ENCODE measurements at regions not wholly inside any gene's neighbourhood (a gene's known extent, or its start where the extent isn't known, plus 50 kb on each side); places are given as distances from the start of the nearest gene placed in this dataset.

GRCh38 chrX:42128587-42128986 is 205.2 kb upstream of the CASK start:
- WGBS, result 61% methylated on average over 4 of the region's 4 CpGs
- no peak overlapping the region for H3K4me3 ChIP-seq
- no peaks in the 10 kb centered on the region for H3K27me3 ChIP-seq
- no peak for DNase-seq (ENCODE audit: low spot score in 2 of 2)
- no peaks in the 10 kb centered on the region for H3K9me3 ChIP-seq
- no peaks in the 10 kb centered on the region for H3K36me3 ChIP-seq
- H3K4me1 ChIP-seq, result no peaks in the 10 kb centered on the region
- TF ChIP-seq POLR2A (IDR thresholded peaks at IDR 0.05) (no peak), CTCF (IDR thresholded peaks at IDR 0.05) (no peak), EP300 (IDR thresholded peaks at IDR 0.05) (no peak), POLR2AphosphoS5 (IDR thresholded peaks at IDR 0.05) (no peak)
- no peak overlapping the region for H3K27ac ChIP-seq

GRCh38 chrX:42128020-42128419 is 204.7 kb upstream of the CASK start:
- H3K27me3 ChIP-seq, result no peaks in the 10 kb centered on the region
- no peak for DNase-seq (ENCODE audit: low spot score in 2 of 2)
- H3K4me1 ChIP-seq, result no peaks in the 10 kb centered on the region
- H3K4me3 ChIP-seq, result no peak overlapping the region
- no peaks in the 10 kb centered on the region for H3K36me3 ChIP-seq
- TF ChIP-seq POLR2A (IDR thresholded peaks at IDR 0.05) (no peak), CTCF (IDR thresholded peaks at IDR 0.05) (no peak), EP300 (IDR thresholded peaks at IDR 0.05) (no peak), POLR2AphosphoS5 (IDR thresholded peaks at IDR 0.05) (no peak)
- WGBS, result 79% methylated on average over 2 of the region's 2 CpGs
- no peaks in the 10 kb centered on the region for H3K9me3 ChIP-seq
- no peak overlapping the region for H3K27ac ChIP-seq

GRCh38 chrX:42127563-42127962 is 204.2 kb upstream of the CASK start:
- TF ChIP-seq POLR2AphosphoS5 (IDR thresholded peaks at IDR 0.05) (no peak), POLR2A (IDR thresholded peaks at IDR 0.05) (no peak), EP300 (IDR thresholded peaks at IDR 0.05) (no peak), CTCF (IDR thresholded peaks at IDR 0.05) (no peak)
- DNase-seq (ENCODE audit: low spot score in 2 of 2), result no peak

GRCh38 chrX:42123369-42123768 is 200.0 kb upstream of the CASK start:
- 68% methylated on average over 4 of the region's 4 CpGs for WGBS
- TF ChIP-seq CTCF (IDR thresholded peaks at IDR 0.05) (no peak), POLR2AphosphoS5 (IDR thresholded peaks at IDR 0.05) (no peak), EP300 (IDR thresholded peaks at IDR 0.05) (no peak), POLR2A (IDR thresholded peaks at IDR 0.05) (no peak)
- no peak for DNase-seq (ENCODE audit: low spot score in 2 of 2)
- no peaks in the 10 kb centered on the region for H3K4me1 ChIP-seq
- H3K36me3 ChIP-seq, result no peaks in the 10 kb centered on the region
- no peaks in the 10 kb centered on the region for H3K27me3 ChIP-seq
- no peak overlapping the region for H3K4me3 ChIP-seq
- no peaks in the 10 kb centered on the region for H3K9me3 ChIP-seq
- no peak overlapping the region for H3K27ac ChIP-seq

More at GRCh38 chrX:42127563-42127962, 204.2 kb upstream of the CASK start:
- no peak overlapping the region for H3K4me3 ChIP-seq
- no peak overlapping the region for H3K27ac ChIP-seq
- no peaks in the 10 kb centered on the region for H3K4me1 ChIP-seq
- 22% methylated on average over 1 of the region's 1 CpG for WGBS
- no peaks in the 10 kb centered on the region for H3K27me3 ChIP-seq
- no peaks in the 10 kb centered on the region for H3K9me3 ChIP-seq
- no peaks in the 10 kb centered on the region for H3K36me3 ChIP-seq

- Histone ChIP-seq H3K27ac (no peak overlapping the region), H3K4me1 (no peaks in the 10 kb centered on the region), H3K36me3 (no peaks in the 10 kb centered on the region), H3K4me3 (no peak overlapping the region), H3K9me3 (no peaks in the 10 kb centered on the region), H3K27me3 (no peaks in the 10 kb centered on the region)
- DNase-seq (ENCODE audit: low spot score in 2 of 2), result no peak
- TF ChIP-seq POLR2A (IDR thresholded peaks at IDR 0.05) (no peak), CTCF (IDR thresholded peaks at IDR 0.05) (no peak), POLR2AphosphoS5 (IDR thresholded peaks at IDR 0.05) (no peak), EP300 (IDR thresholded peaks at IDR 0.05) (no peak)
- WGBS, result 72% methylated on average over 1 of the region's 1 CpG
Observed at GRCh38 chrX:42119076-42119475, 195.7 kb upstream of the CASK start.
